ENCODE measurements at regions not wholly inside any gene's neighbourhood (a gene's known extent, or its start where the extent isn't known, plus 50 kb on each side); places are given as distances from the start of the nearest gene placed in this dataset.
"Not testable (repeated sequence)": the region's sequence is repeated elsewhere in the genome, so short reads cannot be mapped to it uniquely, and the experiment has no call there.

- not testable (repeated sequence) for DNase-seq (ENCODE audit: low spot score)
Observed at GRCh38 chr6:104676679-104677078, 183.0 kb downstream of the HACE1 start.

DNA sequence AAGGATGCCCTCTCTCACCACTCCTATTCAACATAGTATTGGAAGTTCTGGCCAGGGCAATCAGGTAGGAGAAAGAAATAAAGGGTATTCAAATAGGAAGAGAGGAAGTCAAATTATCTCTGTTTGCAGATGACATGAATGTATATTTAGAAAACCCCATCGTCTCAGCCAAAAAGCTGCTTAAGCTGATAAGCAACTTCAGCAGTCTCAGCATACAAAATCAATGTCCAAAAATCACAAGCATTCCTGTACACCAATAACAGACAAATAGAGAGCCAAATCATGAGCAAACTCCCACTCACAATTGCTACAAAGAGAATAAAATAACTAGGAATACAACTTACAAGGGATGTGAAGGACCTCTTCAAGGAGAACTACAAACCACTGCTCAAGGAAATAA, 184.6 kb downstream of the HACE1 start:
- DNase-seq (ENCODE audit: low spot score): not testable (repeated sequence)

- DNase-seq (ENCODE audit: low spot score): not testable (repeated sequence)
Observed at GRCh38 chr6:104673078-104673477, 186.6 kb downstream of the HACE1 start.

GRCh38 chr6:104671591-104671891, 188.2 kb downstream of the HACE1 start:
- DNase-seq (ENCODE audit: low spot score): not testable (repeated sequence)

GRCh38 chr6:104670834-104671590, 188.7 kb downstream of the HACE1 start:
- peak; percentile 2 for DNase-seq (ENCODE audit: low spot score)

DNA sequence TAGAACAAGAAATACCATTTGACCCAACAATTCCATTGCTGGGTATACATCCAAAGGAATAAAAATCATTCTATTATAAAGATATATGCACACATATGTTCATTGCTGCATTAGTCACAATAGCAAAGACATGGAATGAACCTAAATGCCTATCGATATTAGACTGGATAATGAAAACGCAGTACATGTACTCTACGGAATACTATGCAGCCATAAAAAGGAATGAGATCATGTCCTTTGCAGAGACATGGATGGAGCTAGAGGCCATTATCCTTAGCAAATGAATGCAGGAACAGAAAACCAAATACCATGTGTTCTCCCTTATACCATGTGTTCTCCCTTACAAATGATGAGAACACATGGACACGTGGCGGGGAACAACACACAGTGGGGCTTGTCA, 190.2 kb downstream of the HACE1 start:
- DNase-seq (ENCODE audit: low spot score): no peak

- DNase-seq (ENCODE audit: low spot score): no peak
Observed at GRCh38 chr6:104656235-104656634, 203.5 kb downstream of the HACE1 start.

- no peak for DNase-seq (ENCODE audit: low spot score)
Observed at GRCh38 chr6:104653781-104654180, 205.9 kb downstream of the HACE1 start.

- no peak for DNase-seq (ENCODE audit: low spot score)
Observed at GRCh38 chr6:104648347-104648746, 211.4 kb downstream of the HACE1 start.

DNA sequence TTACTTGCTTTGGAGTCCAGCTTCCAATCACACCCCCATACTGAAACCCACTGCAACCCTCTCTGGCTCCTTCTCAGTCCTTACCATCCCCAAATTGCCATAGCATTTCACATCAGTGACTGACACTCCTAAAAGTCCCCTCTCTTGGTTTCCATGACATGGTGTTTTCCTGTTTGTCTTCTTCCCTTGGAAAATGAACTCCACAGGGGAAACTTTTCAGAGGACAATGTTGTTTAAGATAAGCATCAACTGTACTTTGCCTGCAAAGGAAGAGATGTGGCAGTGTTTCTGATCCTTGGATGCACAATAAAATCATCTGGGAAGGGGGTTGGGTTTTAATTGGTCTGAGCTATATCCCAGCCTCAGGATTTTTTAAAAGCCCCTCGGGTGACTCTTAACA, 214.9 kb downstream of the HACE1 start:
- no peak for DNase-seq (ENCODE audit: low spot score)

GRCh38 chr6:104642871-104643270, 216.8 kb downstream of the HACE1 start:
- no peak for DNase-seq (ENCODE audit: low spot score)

GRCh38 chr6:104640761-104641160, 219.0 kb downstream of the HACE1 start:
- no peak for DNase-seq (ENCODE audit: low spot score)

GRCh38 chr6:104640150-104640700, 219.5 kb downstream of the HACE1 start:
- DNase-seq (ENCODE audit: low spot score): no peak

- no peak for DNase-seq (ENCODE audit: low spot score)
Observed at GRCh38 chr6:104639668-104640067, 220.1 kb downstream of the HACE1 start.

DNA sequence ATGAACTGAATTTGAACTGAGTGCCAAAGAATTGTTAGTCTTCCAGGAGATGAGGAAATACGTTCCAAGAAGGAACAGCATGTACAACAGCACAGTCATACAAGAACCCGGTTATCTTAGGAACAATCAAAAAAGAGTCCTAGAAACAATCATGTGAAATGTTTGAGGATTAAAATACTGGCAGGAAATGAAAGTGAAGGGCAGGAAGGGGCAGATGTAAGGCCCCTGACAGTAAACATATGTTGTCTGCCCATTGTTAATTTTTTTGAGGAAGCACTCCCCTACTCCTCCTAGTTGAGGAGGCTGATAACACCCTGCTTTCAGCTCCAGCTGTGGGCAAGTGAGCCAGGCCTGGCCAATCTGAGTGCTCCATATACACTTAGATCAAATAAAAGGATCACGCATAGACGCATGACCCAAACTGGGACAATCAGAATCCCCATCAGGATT, 220.9 kb downstream of the HACE1 start:
- DNase-seq (ENCODE audit: low spot score): no peak

DNA sequence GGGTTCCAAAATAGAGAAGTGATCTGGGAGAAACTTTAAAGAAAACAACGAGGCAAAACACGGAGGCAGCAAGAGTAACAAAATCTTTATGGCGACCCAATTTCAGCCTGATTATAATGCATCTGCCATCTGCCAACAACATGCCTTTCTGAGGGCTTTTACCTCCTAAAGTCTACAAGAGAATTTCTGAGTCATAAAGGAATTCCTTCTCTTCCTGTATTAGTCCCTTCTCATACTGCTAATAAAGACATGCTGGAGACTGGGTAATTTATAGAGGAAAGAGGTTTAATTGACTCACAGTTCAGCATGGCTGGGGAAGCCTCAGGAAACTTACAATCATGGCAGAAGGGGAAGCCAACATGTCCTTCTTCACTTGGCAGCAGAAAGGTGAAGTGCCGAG, 226.6 kb downstream of the HACE1 start:
- DNase-seq (ENCODE audit: low spot score): no peak

DNA sequence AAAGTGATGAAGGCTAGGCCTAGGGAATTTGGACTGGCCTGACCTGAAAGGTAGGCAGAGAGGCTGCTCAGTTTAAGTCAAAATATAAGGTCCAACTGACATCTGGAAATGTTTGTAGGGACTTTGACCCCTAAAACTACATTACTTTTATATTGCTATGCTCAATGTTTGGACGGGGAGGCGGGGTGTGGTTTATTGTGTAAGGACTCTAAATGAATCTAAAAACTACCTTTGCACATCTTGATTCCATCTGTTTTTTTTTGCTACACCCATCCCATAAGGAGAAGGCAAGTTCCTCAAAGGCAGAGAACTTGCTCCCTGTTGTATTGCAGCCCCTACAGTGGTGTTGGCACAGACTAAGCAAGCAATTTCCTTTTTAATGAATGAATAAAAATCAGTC, 227.1 kb downstream of the HACE1 start:
- DNase-seq (ENCODE audit: low spot score): no peak

- DNase-seq (ENCODE audit: low spot score): no peak
Observed at GRCh38 chr6:104630955-104631354, 228.8 kb downstream of the HACE1 start.

DNA sequence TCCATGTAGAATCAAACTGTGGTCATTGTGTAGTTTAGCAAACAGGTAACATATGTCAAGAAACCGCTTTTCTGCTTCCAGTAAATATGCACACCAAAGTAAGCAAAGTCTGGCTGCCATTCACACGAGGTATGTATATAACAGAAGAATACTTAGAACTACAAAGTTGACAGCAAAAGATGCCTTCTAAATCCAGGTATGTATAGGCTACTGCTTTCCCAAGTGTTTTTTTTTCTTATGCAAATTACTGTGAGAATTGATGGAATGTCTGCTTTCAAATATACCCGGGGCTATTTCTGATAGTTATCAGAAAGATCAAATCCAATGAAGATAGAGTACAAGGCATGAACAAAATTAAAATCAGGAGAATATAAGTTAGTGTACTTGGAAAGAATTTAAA, 229.2 kb downstream of the HACE1 start:
- DNase-seq (ENCODE audit: low spot score): no peak

DNA sequence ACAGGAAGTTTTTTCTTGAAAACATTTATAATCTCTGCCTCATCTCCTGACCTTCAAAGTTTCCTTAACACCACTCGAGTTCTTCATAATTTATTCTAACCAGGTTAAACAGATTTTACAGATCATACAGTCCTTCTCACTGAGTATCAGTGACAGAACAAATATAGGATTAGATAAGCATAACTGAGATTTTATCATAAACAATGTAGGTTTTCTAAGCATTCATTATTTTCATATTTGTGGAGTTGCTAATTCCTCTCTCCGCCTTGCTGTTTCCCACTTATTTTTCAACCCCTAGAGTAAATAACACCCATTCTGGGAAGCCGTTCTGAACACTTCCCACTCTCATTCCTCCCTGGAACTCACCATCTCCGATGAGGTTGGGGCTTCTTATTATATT, 229.9 kb downstream of the HACE1 start:
- DNase-seq (ENCODE audit: low spot score): no peak

DNA sequence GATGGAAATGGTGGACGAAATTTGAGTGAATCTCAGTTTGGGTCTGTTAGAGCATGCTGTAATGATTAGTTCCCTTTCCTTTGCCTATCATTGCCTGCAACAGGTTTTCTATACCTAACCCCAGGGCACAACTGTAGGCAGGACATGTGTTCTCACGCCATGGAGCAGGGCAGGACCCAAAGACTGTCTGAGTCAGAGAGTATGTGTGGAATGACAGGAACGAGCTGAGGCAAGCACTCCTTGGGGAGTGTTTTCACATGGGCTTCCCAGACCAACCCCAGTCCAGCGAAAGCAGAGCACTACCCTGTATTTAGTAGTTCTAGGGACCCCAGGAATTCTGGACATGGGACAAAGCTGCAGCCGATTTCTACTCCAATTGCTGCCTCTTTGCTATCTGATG, 234.2 kb downstream of the HACE1 start:
- no peak for DNase-seq (ENCODE audit: low spot score)

- no peak for DNase-seq (ENCODE audit: low spot score)
Observed at GRCh38 chr6:104623052-104623690, 236.5 kb downstream of the HACE1 start.

GRCh38 chr6:104621396-104621795, 238.3 kb downstream of the HACE1 start:
- no peak for DNase-seq (ENCODE audit: low spot score)

- no peak for DNase-seq (ENCODE audit: low spot score)
Observed at GRCh38 chr6:104617591-104617990, 242.1 kb downstream of the HACE1 start.

Measured in CD4-positive, alpha-beta T cell treated with Interleukin-6 at 100 ng/mL for 8 hours (primary cell).